Endothelial cell (in vitro differentiated cells): ENCODE measurements at regions not wholly inside any gene's neighbourhood (a gene's known extent, or its start where the extent isn't known, plus 50 kb on each side); places are given as distances from the start of the nearest gene placed in this dataset.

ENCODE experiments used
- DNase-seq: peaks from one replicate; pipeline ENCODE4 v3.0.0; 2021; ENCODE audit warnings: low spot score
- H3K27ac Mint-ChIP-seq: one replicate; pipeline ENCODE4 v1.8.0; 2021; ENCODE audit warnings: mixed read lengths, inconsistent platforms; ENCODE audit not compliant: unreplicated experiment
- H3K27me3 Mint-ChIP-seq: one replicate; pipeline ENCODE4 v1.8.0; 2021; ENCODE audit warnings: mild to moderate bottlenecking, moderate library complexity, mixed read lengths, inconsistent platforms; ENCODE audit not compliant: unreplicated experiment
- H3K36me3 Mint-ChIP-seq: one replicate; pipeline ENCODE4 v1.8.0; 2021; ENCODE audit warnings: mild to moderate bottlenecking, low read depth, mixed read lengths, inconsistent platforms; ENCODE audit not compliant: unreplicated experiment
- H3K4me1 Mint-ChIP-seq: one replicate; pipeline ENCODE4 v1.8.0; 2021; ENCODE audit warnings: mild to moderate bottlenecking, mixed read lengths, inconsistent platforms; ENCODE audit not compliant: unreplicated experiment
- H3K4me3 Mint-ChIP-seq: one replicate; pipeline ENCODE4 v1.8.0; 2021; ENCODE audit warnings: mild to moderate bottlenecking, mixed read lengths, inconsistent platforms; ENCODE audit not compliant: unreplicated experiment
- H3K9me3 Mint-ChIP-seq: one replicate; pipeline ENCODE4 v1.8.0; 2021; ENCODE audit warnings: mixed read lengths, inconsistent platforms; ENCODE audit not compliant: unreplicated experiment
- TF ChIP-seq, protein P1 (sequence below): fragments of 200-600 bp; sonication (generic); IDR thresholded peaks from one replicate; pipeline ENCODE4 v1.5.0; 2021; ENCODE audit warnings: antibody characterized with exemption; ENCODE audit not compliant: unreplicated experiment

DNA sequence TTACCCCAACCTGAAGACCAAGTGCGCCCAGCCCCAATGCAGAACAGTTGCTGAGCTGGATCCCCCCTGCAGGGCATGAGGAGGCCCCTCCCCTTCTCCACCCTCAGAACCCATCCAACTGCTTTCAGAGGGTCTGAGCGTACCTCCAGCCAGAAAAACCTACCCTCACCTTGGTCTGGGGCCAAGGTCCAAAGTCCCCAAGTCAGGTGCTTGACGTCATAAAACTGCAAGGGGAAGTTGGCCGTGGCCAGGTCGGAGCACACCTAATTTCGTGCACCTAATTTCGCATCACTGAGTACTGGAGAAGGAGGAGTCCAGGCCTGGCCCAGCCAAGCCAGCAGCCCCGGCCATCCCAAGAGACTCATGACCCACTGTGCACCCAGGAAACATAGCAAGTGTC is 289.8 kb downstream of the CTTN start:
- Mint-ChIP-seq H3K4me3 (no peak overlapping the region), H3K27me3 (peaks cover 9% of the 10 kb centered on the region), H3K9me3 (no peaks in the 10 kb centered on the region), H3K4me1 (peaks cover 2% of the 10 kb centered on the region), H3K27ac (no peak overlapping the region), H3K36me3 (peaks cover 3% of the 10 kb centered on the region)
- DNase-seq, result no peak
- TF ChIP-seq, protein P1, sequence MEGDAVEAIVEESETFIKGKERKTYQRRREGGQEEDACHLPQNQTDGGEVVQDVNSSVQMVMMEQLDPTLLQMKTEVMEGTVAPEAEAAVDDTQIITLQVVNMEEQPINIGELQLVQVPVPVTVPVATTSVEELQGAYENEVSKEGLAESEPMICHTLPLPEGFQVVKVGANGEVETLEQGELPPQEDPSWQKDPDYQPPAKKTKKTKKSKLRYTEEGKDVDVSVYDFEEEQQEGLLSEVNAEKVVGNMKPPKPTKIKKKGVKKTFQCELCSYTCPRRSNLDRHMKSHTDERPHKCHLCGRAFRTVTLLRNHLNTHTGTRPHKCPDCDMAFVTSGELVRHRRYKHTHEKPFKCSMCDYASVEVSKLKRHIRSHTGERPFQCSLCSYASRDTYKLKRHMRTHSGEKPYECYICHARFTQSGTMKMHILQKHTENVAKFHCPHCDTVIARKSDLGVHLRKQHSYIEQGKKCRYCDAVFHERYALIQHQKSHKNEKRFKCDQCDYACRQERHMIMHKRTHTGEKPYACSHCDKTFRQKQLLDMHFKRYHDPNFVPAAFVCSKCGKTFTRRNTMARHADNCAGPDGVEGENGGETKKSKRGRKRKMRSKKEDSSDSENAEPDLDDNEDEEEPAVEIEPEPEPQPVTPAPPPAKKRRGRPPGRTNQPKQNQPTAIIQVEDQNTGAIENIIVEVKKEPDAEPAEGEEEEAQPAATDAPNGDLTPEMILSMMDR, result no peak

DNA sequence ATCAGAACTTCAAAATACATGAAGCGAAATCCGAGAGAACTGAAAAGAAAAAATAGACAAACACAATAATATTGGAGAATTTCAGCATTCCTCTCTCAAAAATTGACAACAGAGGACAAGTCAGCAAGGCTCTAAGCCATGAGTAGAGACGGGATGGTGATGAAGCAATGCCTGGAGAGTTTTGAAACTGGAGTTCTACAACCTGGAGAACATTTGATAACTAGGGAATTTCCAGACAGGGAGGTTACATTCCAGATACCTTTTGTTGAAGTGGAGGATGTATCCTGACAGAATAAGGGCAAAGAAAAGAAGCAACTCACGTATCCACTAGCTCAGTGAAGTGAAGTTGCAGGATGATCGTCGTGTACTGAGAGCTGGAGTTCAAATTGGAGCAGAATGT is 291.4 kb downstream of the CTTN start:
- Mint-ChIP-seq H3K4me1 (no peaks in the 10 kb centered on the region), H3K4me3 (no peak overlapping the region), H3K36me3 (peaks cover 5% of the 10 kb centered on the region), H3K9me3 (no peaks in the 10 kb centered on the region), H3K27ac (no peak overlapping the region), H3K27me3 (peaks cover 9% of the 10 kb centered on the region)
- no peak for DNase-seq
- TF ChIP-seq, protein P1, result no peak

DNA sequence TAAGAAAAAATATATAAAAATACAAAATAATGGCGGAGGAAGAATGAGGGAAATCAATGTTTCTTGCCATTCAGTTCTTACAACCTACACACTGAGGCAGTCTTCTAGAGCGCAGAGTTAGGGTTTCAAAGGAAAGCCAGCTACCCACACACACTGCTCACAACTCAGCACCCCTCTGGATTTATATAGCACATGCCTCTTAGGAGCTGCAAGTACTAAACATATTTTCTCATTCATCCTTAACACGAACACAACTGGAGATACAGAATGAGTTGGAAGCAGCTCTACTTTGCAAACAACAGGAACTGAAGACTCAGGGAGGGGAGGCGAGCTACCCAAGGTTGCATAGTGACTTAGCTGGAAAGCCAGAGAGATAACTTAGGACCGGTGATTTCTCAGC is 293.8 kb downstream of the CTTN start:
- no peaks in the 10 kb centered on the region for H3K4me1 Mint-ChIP-seq
- no peaks in the 10 kb centered on the region for H3K9me3 Mint-ChIP-seq
- no peak for DNase-seq
- peaks cover 8% of the 10 kb centered on the region for H3K36me3 Mint-ChIP-seq
- peaks cover 9% of the 10 kb centered on the region for H3K27me3 Mint-ChIP-seq
- no peak overlapping the region for H3K4me3 Mint-ChIP-seq
- TF ChIP-seq, protein P1, result no peak
- H3K27ac Mint-ChIP-seq, result no peak overlapping the region

DNA sequence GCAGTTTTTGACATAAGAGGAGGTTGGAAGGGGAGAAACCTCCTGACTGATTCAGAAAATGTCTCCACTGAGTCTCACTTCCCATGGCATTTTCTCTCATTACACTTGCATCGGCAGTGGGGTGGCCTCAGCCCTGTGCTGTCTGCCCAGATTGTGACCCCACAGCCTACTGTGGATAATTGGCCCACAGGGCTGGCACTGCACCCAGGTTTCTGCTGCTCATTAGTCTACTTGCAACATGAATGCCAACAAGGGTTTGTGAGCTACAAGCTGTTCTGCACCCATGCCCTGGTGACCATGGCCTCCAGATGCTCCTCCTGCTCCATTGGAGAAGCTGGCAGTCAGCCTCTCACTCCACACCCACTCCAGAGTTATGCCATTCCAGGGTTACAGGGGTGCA is 296.0 kb downstream of the CTTN start:
- no peak for DNase-seq
- Mint-ChIP-seq H3K27ac (no peak overlapping the region), H3K27me3 (peaks cover 13% of the 10 kb centered on the region), H3K36me3 (peaks cover 8% of the 10 kb centered on the region), H3K4me1 (peaks cover 10% of the 10 kb centered on the region), H3K9me3 (no peaks in the 10 kb centered on the region), H3K4me3 (no peak overlapping the region)
- TF ChIP-seq, protein P1, result no peak

DNA sequence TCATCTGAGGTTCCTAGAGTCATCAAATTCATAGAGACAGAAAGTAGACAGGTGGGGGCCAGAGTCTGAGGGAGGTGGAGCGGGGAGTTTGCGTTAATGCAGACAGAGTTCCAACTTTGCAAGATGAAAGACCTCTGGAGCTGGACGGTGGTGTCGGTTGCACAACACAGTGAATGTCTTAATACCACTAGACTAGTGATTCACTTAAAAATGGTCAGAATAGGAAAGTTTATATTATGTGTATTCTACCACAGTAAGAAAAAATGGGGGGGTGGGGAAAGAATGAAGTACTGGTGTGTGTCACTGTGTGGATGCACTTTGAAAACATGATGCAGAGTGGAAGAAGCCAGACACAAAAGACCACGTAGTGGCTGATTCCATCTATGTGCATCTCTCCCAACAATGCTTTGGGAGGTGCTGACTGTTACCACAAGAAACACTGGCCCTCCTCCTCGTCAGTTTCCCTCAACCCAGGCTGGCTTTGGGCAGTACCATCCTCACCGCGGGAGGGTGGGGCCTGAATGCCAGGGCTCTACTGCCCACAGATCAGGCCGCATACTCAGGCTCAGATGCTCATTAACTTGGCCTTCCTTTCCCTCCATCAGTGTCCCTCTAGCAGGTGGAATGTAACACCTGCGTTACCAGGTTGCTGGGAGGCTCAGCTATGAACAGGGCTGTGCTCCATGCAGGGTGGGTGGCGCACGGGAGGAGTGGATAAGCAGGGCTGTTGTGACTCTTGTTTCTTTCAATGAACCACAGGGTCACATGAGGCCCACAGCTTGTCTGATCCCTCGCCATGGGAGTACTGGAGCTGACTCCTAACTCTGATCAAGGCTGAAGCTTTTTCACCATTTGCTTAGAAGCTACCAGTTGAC is 297.0 kb downstream of the CTTN start:
- Mint-ChIP-seq H3K4me1 (peaks cover 19% of the 10 kb centered on the region), H3K27ac (peak overlapping the region; percentile 46), H3K36me3 (peaks cover 8% of the 10 kb centered on the region), H3K4me3 (no peak overlapping the region), H3K9me3 (no peaks in the 10 kb centered on the region), H3K27me3 (peaks cover 14% of the 10 kb centered on the region)
- no peak for DNase-seq
- TF ChIP-seq, protein P1, result no peak
